Activated T-cell treated with anti-CD3 and anti-CD28 coated beads for 4 hours (primary cell): ENCODE measurements at regions not wholly inside any gene's neighbourhood (a gene's known extent, or its start where the extent isn't known, plus 50 kb on each side); places are given as distances from the start of the nearest gene placed in this dataset.
"Not testable (repeated sequence)": the region's sequence is repeated elsewhere in the genome, so short reads cannot be mapped to it uniquely, and the experiment has no call there.

Source experiments
- DNase-seq: peaks from one replicate; pipeline ENCODE4 v3.0.0-alpha.2; 2020

DNA sequence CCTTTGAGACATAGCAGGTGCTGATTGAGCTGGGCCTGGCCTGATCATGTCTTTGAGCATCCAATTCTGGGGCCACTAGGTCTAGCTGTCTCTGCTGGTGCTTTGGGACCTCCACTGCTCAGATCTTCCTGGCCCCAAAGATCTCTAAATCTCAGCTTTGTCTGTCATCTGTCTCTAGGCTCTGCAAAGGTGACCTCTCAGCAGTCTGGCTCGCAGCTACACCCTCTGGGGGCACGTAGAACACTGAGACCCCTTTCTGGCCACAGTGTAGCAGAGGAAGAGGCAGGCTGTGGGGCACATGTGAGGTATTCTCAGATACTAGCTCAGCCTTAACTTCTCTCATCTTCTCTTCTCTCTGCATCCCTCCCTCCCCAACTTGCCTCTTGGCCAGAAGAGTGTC, 298.1 kb upstream of the PLGLB1 start:
- not testable (repeated sequence) for DNase-seq

DNA sequence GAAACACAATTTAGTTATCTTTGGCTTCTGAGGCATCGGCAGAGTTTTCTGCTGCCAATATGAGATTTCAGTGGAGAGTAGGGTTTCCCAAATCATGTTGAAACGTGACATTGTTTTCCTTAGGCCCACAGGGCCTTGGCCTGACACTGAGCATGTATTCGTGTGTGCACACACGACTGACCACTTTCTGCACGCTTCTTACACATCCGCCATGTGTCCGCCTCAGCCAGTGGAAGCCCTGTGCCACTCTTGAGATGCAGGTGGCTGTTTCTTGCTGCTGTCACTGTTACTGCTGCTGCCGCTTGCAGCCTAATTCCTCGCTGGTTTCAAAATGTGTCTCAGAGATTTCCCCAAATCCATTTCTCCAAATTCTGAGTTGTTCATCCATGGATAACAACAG, 299.6 kb upstream of the PLGLB1 start:
- not testable (repeated sequence) for DNase-seq

DNA sequence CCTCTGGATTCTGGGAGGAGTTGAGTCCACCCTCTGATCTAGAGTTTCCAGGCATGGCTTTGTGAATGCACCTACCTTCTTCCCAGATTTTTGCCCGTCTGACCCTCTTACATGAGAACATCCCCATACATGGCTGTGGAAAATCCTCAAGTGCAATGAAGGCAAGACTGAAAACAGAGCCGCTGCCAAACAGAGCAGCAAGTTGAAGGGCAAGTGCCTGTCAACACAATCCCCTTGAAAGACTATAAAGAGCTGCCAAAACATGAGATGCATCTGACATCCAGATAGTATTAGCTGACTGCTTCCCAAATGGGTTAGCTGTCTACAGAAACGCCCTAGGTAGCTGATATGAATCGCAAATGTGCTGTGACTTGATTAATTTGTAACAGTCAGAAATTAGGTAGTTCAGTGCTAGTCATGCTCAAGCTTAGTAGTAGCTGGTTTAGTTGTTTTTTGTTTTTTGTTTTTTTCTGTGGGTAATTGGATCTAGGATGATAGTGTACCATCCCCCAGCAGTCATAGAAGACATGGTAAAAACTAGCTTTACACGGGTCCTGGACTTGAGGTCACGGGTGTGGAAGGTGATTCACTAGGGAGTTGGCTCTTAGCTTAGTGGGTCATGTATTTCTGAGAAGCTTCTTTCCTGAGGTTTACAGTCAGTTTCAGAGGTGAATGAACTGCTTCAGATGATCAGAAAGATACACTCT, 302.8 kb upstream of the PLGLB1 start:
- DNase-seq, result not testable (repeated sequence)

DNA sequence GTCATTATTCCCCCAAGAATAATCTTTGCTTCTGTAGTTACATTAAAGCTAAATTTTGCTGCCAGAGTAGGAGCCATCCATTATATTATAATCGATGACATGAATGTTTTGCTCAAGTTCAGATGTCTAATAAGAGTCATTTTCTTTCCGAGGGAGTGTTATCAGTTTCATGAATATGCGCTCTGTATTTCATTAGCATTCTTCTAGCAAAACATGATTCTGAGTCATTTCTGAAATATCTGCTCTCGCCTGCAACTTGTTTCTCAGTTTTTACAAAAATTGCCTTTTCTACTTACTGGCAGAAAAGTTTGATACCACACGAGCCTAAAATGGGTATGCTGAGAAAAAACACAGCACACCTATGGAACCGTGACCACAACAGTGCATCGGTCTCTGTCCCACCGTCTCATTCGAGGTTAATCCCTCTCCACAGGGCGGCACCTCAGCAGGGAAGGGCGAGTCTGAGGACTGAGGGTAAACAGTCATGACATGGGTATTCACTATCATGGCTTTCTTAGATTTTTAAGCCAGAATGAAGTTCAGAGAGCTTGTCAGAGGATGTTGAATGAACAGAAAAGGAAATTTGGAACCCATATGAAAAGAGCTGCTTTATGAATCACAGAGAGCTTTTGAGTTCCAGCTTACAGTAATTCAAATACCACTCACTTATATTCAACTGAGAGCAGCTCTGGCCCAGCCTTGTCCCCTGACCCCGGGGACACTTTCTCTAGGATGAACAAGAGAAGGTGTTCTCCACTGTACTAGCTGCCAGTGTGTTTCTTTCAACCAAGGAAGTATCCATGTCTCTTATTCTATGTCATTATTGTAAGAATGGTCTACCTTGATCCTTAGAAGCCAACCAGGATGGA, 303.6 kb upstream of the PLGLB1 start:
- DNase-seq, result not testable (repeated sequence)

DNA sequence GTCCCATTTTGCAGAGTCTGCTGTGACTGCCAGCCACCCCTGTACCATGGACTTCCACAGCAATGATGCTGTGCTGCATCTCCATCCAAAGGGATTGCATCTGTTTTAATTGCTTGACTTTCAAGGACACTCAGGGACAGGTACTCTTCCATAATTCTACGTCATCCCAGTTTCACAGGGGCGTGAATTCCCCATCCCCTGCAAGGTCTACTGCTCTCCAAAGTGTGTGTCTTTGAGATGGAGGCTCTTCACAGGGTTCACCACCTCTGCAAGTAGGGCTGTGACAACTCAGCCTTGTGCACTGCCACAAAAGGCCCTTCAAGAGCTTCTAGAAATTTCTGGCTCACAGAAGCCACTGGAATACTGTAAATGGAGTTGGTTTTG, 304.3 kb upstream of the PLGLB1 start:
- DNase-seq, result not testable (repeated sequence)

DNA sequence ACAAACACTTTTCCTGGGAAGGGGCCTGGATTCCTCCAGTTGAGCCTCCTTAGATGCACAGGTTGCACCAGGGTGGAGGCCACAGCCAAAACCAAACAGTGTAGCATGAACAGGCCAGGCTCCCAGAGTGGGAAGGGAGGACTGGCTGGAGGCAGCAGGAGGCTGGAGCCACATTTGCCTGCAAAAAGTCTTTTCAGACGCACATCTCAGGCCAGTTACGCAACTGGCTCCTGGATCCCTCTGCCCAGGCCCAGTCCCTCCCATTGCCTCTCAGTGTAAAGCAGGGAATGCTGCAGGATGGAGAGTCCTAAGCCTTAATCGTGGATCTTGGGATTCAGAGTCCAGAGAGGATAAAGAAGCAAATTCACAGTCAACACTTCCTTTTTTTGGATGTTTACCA, 305.1 kb upstream of the PLGLB1 start:
- DNase-seq, result not testable (repeated sequence)

DNA sequence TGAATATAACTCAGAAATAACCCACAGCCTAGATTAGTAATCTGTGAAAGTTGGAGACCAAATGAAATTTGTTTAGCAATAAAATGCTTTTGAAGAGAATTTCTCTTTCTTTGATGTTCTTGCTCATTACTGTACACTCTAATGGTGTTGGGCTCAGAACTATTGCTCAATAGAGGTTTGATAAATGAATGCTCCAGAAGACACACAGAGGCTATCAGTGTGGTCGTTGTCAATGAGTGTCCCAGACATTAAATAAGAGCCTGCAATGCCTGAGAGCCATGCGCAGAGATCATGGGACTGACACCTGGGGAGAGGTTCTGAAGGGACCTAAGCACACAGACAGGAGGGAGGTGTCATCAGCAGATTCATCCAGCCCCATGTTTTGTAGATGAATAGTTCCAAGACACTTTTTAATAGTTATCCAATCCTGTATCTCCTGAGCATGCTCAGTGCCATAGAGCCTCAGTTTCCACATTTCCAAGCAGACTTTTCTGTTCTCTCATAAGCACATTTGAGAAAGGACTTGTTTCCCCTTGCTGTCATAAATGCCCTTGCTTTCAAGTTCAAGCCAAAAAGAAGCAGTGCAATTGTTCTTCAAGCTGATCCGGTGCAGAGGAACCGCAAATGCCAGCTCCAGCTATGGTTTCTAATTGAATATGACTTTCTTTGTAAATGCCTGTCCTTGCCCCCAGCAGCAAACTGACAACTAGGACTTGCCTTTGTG, 306.2 kb upstream of the PLGLB1 start:
- DNase-seq, result not testable (repeated sequence)

DNA sequence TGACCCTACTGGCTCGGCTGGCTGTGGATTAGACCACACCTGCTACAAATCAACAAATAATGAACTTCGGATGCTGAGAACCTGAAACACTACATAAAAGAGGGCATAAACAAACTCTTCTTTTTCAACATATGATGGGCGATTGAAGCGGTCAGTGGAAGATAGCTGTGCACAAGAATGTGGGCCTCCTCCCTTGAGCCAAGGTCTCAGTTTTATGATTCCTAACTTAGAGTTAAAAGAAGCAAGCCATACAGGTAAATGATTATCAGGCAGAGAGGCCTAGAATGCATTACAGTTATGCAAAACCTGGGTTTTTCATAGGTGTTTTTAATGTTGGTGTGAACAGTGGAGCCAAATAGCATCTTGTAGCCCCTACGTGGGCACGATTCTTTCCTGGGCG, 307.9 kb upstream of the PLGLB1 start:
- not testable (repeated sequence) for DNase-seq

DNA sequence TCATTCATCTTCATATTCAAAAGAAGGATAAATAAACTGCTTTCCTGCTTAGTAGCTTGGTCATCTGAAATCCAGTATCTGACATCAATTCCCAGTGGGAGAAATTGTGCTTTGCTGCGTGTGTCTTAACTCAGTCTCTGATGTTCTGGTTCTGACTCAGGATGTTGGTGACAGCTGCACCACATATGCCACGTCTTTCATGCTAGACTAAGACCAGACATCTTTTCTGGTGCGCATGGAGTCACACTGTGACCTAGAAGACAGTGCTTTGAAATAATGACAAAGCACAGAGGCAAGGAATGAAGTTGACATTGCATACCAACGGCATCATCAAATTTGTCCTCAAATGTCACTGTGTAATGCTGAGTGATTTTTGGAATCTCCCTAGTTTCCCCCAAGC, 308.8 kb upstream of the PLGLB1 start:
- not testable (repeated sequence) for DNase-seq

DNA sequence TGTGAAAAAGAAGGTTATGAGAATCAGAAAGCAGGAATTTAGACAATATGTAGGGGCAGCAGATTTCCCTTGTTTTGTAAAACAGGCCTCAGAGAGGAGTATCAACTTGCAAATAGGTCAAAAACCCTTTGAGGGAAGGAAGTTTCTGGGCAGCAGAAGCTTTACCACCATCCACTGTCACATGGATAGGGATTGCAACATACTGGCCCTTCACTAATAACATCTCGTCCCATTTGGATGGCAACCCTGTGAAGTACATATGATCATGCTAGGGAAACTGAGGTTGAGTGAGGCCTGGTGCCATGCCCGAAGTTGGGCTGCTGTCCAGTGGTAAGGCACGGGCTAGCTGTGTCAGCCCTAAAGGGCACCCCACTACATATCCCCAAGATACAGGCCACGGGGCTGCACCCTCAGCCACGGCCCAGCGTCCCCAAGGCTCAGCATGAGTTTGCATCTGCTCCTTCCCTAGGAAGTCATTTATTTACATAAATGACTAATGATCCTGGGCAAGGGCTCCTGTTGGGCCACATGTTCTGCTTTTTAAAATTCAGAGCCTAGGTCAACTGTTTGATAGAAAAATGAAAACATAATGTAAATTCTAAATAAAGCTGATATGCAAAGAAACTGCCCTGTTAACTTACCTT, 310.4 kb upstream of the PLGLB1 start:
- DNase-seq, result not testable (repeated sequence)

DNA sequence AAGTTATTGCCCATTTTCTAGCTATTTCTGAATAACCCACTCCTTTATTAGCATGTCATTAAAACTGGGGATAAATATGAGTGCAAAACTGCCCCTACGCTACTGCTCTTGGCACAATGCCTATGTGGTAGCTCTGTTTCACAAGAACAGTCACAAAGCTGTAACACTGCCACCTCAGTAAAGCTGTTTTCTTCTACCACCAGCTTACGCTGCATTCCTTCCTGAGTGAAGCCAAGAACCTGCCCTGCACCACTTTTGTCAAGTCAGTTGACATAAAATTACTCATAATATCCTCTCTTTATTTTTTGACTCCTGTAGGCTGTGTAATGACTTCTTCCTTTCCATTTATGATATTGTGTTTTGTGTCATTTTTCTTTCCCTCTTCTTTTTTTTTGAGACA, 313.2 kb upstream of the PLGLB1 start:
- DNase-seq, result not testable (repeated sequence)

DNA sequence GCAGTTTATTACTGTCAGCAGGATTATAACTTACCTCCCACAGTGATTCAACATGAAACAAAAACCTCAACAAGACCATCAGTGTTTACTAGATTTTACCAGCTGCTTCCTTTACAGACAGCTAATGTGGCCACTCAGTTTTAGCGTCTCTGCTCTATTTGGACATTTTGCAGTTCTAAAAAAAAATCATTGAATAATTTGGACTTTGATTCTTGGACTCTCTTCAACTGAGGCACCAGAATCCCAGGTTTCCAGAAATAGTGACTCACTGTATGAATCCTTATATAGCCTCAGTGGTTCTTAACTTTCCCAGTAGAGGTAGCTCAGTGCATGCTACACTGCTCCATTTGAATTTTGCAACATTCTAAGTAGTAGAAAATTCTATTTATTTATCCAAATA, 317.4 kb upstream of the PLGLB1 start:
- DNase-seq, result not testable (repeated sequence)

DNA sequence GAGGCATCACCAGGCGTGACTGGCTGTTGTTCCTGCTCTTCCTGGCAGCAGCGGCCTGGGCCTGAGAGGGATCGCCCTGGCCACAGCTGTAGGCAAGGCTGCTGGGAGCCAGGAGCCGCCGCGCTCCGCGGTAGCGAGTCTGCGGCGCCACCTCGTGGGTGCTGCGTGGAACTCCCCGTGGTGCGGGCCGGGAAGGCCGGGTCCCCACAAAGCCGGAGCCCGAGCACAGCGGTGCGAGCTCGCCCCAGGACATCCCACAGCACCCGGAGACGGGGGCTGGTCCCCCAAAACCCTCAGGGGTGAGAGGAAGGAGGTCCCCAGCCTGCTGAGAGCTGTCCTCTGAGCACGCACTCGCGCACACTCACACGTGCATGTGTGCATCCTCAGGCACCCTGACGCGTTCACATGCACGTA, 320.0 kb upstream of the PLGLB1 start:
- peak; percentile 23 for DNase-seq

DNA sequence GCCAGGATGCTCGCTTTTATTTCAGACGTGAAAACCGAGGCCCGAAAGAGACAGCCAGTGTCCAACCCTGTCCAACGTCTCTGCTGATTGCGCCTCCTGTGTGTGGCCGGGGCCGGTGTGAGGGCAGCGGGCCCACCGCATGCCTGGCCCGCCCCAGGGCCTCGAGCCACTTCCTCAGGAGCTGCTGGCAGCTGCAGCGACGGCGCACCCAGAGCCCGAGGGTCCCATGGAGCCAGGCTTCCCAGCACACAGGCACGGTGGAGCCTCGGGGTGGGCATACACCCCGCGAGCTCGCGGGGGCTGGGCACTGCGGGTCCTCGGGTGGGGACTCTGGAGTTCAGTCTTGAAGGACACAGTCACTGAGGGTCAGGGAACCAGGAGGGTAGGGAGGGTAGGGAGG, 320.5 kb upstream of the PLGLB1 start:
- not testable (repeated sequence) for DNase-seq

DNA sequence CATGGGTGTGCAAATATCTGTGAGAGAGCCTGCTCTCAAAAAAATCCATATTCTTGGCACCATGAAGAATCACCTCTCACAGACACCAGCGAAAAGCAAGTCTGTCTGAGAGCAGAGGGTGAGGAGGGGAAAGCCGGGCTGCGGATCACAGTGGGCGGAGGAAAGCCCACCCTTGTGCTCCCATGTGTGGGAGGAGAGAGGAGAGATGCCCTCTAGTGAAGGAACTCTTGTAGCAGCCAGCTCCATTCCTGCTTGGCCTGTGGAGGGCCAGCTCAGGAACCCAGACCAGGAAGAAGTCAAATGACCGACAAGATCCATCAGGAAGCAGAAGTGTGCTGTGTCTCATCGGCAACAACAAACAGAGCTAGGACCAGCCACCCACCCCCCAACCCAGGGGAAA, 321.7 kb upstream of the PLGLB1 start:
- DNase-seq, result not testable (repeated sequence)

DNA sequence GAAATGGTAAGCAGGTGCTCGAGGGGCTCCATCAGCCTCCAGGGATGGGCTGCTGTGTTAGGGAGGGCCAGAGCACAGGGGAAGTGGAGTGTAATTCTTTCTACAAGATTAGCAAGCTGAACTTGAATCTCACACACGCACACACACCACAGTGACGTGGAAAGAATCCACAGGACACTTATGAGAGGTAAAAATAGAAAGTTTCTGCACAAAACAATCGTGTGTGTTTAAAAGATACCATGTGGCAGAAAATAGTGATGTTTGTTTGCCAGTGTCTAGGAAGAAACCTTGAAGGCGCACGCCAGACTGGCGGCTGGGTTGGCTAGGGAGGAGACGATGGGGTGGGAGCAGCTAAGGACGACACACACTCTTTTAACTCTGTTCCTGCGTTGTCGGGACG, 323.6 kb upstream of the PLGLB1 start:
- not testable (repeated sequence) for DNase-seq

DNA sequence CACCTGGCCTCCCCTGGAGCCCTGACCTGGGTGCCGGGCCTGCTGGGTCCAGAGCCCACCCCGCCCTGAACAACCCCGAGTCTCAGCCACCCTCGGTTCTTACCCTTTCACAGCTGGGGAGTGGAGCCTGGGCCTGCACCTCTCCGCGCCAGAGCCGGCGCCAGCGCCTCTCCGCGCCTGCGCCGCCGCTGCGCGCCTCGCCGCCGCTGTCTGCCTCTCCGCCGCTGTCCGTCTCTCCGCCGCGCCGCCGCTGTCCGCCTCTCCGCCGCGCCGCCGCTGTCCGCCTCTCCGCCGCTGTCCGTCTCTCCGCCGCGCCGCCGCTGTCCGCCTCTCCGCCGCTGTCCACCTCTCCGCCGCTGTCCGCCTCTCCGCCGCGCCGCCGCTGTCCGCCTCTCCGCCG, 326.9 kb upstream of the PLGLB1 start:
- DNase-seq, result not testable (repeated sequence)

DNA sequence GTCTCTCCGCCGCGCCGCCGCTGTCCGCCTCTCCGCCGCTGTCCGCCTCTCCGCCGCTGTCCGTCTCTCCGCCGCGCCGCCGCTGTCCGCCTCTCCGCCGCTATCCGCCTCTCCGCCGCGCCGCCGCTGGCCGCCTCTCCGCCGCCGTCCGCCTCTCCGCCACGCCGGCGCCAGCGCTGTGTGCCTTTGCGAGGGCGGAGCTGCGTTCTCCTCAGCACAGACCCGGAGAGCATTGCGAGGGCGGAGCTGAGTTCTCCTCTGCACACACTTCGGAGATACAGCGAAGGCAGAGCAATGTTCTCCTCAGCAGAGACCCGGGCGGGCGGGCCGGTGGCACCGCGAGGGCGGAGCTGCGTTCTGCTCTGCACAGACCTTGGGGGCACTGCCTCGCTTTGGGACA, 327.4 kb upstream of the PLGLB1 start:
- DNase-seq, result not testable (repeated sequence)

DNA sequence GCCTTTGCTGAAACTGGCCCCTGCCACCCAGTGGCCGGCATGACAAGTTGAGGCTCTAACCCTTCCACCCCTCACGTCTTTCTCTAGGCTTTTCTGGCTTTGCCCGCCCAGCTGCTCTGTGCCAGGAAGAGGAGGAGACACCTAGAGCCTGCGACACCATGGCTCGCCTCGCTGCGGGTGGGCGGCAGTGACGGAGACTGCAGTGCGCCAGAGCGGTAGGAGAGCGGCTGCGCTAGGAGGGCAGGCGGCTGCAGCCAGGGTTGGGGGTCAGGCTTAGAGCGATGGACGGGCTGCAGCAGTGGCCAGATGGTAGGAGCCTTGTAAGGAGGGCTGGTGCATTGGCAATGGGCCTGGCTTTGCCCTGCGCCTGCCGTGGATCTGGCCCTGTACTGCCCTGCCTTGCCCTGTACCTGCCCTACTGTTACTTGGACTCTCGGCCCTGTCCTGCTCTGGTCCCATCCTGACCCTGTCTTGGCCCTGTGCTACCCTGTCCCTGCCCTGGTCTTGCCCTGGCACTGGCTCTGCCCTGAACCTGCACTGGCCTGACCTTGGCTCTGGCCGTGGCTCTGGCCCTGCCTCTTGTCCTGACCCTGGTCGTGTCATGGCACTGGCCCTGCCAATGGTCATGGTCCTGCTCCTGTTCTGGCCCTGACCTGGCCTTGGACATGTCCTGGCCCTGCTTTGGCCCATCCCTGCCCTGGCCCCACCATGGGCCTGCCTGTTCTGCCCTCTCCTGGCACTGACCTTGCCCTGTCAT, 330.7 kb upstream of the PLGLB1 start:
- not testable (repeated sequence) for DNase-seq

DNA sequence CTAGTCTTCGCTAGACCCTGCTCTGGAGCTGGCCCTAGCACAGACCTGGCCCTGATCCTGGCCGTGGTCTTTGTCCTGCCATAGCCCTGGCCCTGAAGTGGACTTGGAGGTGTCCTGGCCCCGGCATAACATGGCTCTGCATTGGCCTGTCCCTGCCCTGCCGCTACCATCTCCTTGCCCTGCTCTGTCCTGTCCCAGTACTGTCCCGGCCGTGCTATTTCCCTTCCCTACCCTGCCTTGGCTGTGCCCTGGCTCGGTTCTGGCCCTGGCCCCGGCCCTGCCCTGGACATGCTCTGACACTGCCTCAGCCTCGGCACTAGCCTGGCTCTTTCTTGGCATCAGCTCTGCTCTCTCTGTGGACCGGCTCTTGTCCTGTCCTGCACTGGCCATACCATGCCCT, 331.8 kb upstream of the PLGLB1 start:
- DNase-seq, result not testable (repeated sequence)

DNA sequence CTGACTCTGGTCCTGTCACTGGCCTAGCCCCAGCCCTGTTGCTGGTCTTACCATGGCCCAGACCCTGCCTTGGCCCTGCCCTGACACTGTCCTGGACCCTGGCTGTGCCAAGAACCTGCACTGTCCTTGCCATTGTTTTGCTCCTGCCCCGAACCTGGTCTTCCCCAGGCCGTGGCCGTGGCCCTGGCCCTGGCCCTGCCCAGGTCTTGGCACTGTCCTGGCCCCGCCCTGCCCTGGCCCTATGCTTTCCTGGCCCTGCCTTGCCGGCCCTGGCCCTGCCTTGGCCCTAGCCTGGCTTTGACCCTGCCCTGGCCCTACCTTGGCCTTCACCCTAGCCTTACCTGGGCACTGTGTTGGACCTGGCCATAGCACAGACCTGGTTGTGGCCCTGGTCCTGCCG, 332.5 kb upstream of the PLGLB1 start:
- DNase-seq, result not testable (repeated sequence)

DNA sequence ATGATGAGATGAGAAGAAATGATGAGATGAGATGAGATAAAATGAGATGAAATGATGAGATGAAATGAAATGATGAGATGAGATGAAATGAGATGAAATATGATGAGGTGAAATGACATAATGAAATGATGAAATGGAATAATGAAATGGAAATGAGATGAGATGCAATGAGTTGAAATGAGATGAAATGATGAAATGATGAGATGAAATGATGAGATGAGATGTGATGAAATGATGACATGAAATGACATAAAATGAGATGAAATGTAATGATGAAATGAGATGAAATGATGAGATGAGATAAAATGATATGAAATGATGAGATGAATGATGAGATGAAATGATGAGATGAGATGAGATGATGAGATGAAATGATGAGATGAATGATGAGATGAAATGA, 338.6 kb upstream of the PLGLB1 start:
- DNase-seq, result not testable (repeated sequence)
